Neural progenitor cell (in vitro differentiated cells): ENCODE measurements at regions not wholly inside any gene's neighbourhood (a gene's known extent, or its start where the extent isn't known, plus 50 kb on each side); places are given as distances from the start of the nearest gene placed in this dataset.

Experiments used
- CTCF ChIP-seq: fragments of 200-600 bp; sonication (generic); IDR thresholded peaks from 2 replicates; pipeline ENCODE4 v1.5.1; 2017; ENCODE audit warnings: antibody characterized with exemption, mild to moderate bottlenecking
- EZH2 ChIP-seq: fragments of 200-600 bp; sonication (generic); IDR thresholded peaks from 2 replicates; pipeline ENCODE4 v1.6.1; 2017; ENCODE audit warnings: antibody characterized with exemption, mild to moderate bottlenecking, moderate library complexity
- EZH2phosphoT487 ChIP-seq: fragments of 200-600 bp; sonication (generic); IDR thresholded peaks from 2 replicates; pipeline ENCODE4 v1.6.1; 2017; ENCODE audit warnings: antibody characterized with exemption

GRCh38 chrX:56397636-56398035 is 165.5 kb downstream of the KLF8 start:
- TF ChIP-seq CTCF (no peak), EZH2 (no peak), EZH2phosphoT487 (no peak)
